Bronchial epithelial cell (primary cell): ENCODE measurements at regions not wholly inside any gene's neighbourhood (a gene's known extent, or its start where the extent isn't known, plus 50 kb on each side); places are given as distances from the start of the nearest gene placed in this dataset.

Experiments
- DNase-seq: peaks from one replicate; pipeline ENCODE4 v3.0.0-alpha.2; 2010; ENCODE audit warnings: low read depth
- FAIRE-seq: peaks from 2 replicates; lab custom pipeline; 2011; peaks lifted over from hg19 to GRCh38; lab: Jason Lieb, UNC
- H3K27me3 ChIP-seq: 2 replicates; pipeline ENCODE4 v1.5.1; 2011; ENCODE audit warnings: low read length; ENCODE audit not compliant: control insufficient read depth, insufficient read depth
- H3K36me3 ChIP-seq: 2 replicates; pipeline ENCODE4 v1.5.1; 2011; ENCODE audit warnings: low read length; ENCODE audit not compliant: control insufficient read depth, insufficient read depth
- H3K4me3 ChIP-seq: 2 replicates; pipeline ENCODE4 v1.5.1; 2011; ENCODE audit warnings: mild to moderate bottlenecking, low read depth, low read length, control low read depth
- CTCF ChIP-seq: IDR thresholded peaks from 2 replicates; pipeline ENCODE4 v1.5.1; 2011; ENCODE audit warnings: mild to moderate bottlenecking, moderate library complexity, low read length, control low read depth, inconsistent platforms; ENCODE audit not compliant: insufficient read depth, severe bottlenecking

- DNase-seq (no peak), FAIRE-seq (no peak)
- Histone ChIP-seq H3K4me3 (no peak overlapping the region), H3K27me3 (no peaks in the 10 kb centered on the region), H3K36me3 (no peaks in the 10 kb centered on the region)
- no peak for TF ChIP-seq CTCF
These were observed 798.9 kb upstream of the CA10 start for GRCh38 chr17:52957411-52957810.

- TF ChIP-seq CTCF = no peak
These were observed 788.9 kb upstream of the CA10 start for GRCh38 chr17:52947418-52947817.

GRCh38 chr17:52938623-52939230 lies 780.2 kb upstream of the CA10 start:
- H3K27me3 ChIP-seq = no peaks in the 10 kb centered on the region
- FAIRE-seq (no peak), DNase-seq (no peak)
- TF ChIP-seq CTCF = no peak
- no peaks in the 10 kb centered on the region for H3K36me3 ChIP-seq
- no peak overlapping the region for H3K4me3 ChIP-seq

More at GRCh38 chr17:52947418-52947817, 788.9 kb upstream of the CA10 start:
- Histone ChIP-seq H3K4me3 (no peak overlapping the region), H3K27me3 (no peaks in the 10 kb centered on the region), H3K36me3 (no peaks in the 10 kb centered on the region)
- FAIRE-seq (no peak), DNase-seq (no peak)

GRCh38 chr17:52930581-52930980 lies 772.1 kb upstream of the CA10 start:
- no peak overlapping the region for H3K4me3 ChIP-seq
- H3K27me3 ChIP-seq = no peaks in the 10 kb centered on the region
- no peaks in the 10 kb centered on the region for H3K36me3 ChIP-seq
- TF ChIP-seq CTCF = no peak
- DNase-seq (no peak), FAIRE-seq (no peak)

- Histone ChIP-seq H3K36me3 (no peaks in the 10 kb centered on the region), H3K4me3 (no peak overlapping the region), H3K27me3 (no peaks in the 10 kb centered on the region)
- TF ChIP-seq CTCF = no peak
- DNase-seq = no peak
- FAIRE-seq = no peak
These were observed 771.6 kb upstream of the CA10 start for GRCh38 chr17:52930145-52930544.

GRCh38 chr17:52923658-52924057 lies 765.1 kb upstream of the CA10 start:
- no peak for TF ChIP-seq CTCF
- Histone ChIP-seq H3K4me3 (no peak overlapping the region), H3K27me3 (no peaks in the 10 kb centered on the region), H3K36me3 (no peaks in the 10 kb centered on the region)
- FAIRE-seq (no peak), DNase-seq (no peak)
